Non-pigmented ciliary epithelial cell (primary cell): ENCODE measurements at regions not wholly inside any gene's neighbourhood (a gene's known extent, or its start where the extent isn't known, plus 50 kb on each side); places are given as distances from the start of the nearest gene placed in this dataset.
A peak's percentile ranks its signal among the peaks of the same experiment; 100 is the strongest.

Experiments
- DNase-seq: peaks from one replicate; pipeline ENCODE4 v3.0.0-alpha.2; 2010; ENCODE audit warnings: low read depth

GRCh38 chr4:126223784-126224407, 909.1 kb downstream of the FAT4 start:
- DNase-seq: no peak

GRCh38 chr4:126227428-126227827, 912.7 kb downstream of the FAT4 start:
- DNase-seq: no peak

GRCh38 chr4:126230269-126230668, 915.5 kb downstream of the FAT4 start:
- DNase-seq: no peak

GRCh38 chr4:126233483-126233882, 918.7 kb downstream of the FAT4 start:
- no peak for DNase-seq

GRCh38 chr4:126238013-126238412, 923.3 kb downstream of the FAT4 start:
- DNase-seq: no peak

- DNase-seq: no peak
Measured at GRCh38 chr4:126241634-126242033, 926.9 kb downstream of the FAT4 start.

- DNase-seq: no peak
Measured at GRCh38 chr4:126242679-126243390, 928.1 kb downstream of the FAT4 start.

- DNase-seq: no peak
Measured at GRCh38 chr4:126247409-126247808, 932.7 kb downstream of the FAT4 start.

- no peak for DNase-seq
Measured at GRCh38 chr4:126250006-126250405, 935.3 kb downstream of the FAT4 start.

- no peak for DNase-seq
Measured at GRCh38 chr4:126251169-126251568, 936.4 kb downstream of the FAT4 start.

- DNase-seq: no peak
Measured at GRCh38 chr4:126262665-126263064, 947.9 kb downstream of the FAT4 start.

GRCh38 chr4:126264839-126265238, 950.1 kb downstream of the FAT4 start:
- DNase-seq: peak; percentile 41

GRCh38 chr4:126265888-126266287, 951.1 kb downstream of the FAT4 start:
- no peak for DNase-seq

GRCh38 chr4:126267689-126268088, 952.9 kb downstream of the FAT4 start:
- peak; percentile 27 for DNase-seq

GRCh38 chr4:126268106-126268505, 953.4 kb downstream of the FAT4 start:
- DNase-seq: peak; percentile 28

- no peak for DNase-seq
Measured at GRCh38 chr4:126269106-126269505, 954.4 kb downstream of the FAT4 start.

- no peak for DNase-seq
Measured at GRCh38 chr4:126271292-126271691, 956.5 kb downstream of the FAT4 start.

GRCh38 chr4:126273746-126274145, 959.0 kb downstream of the FAT4 start:
- DNase-seq: no peak

GRCh38 chr4:126291886-126292285, 977.1 kb downstream of the FAT4 start:
- no peak for DNase-seq

- no peak for DNase-seq
Measured at GRCh38 chr4:126298271-126298670, 983.5 kb downstream of the FAT4 start.

- DNase-seq: no peak
Measured at GRCh38 chr4:126306152-126306869, 991.6 kb downstream of the FAT4 start.

GRCh38 chr4:126318376-126318775, 1003.6 kb downstream of the FAT4 start:
- DNase-seq: no peak

GRCh38 chr4:126328914-126329313, 1014.2 kb downstream of the FAT4 start:
- DNase-seq: no peak
